ENCODE measurements at regions not wholly inside any gene's neighbourhood (a gene's known extent, or its start where the extent isn't known, plus 50 kb on each side); places are given as distances from the start of the nearest gene placed in this dataset.
"Not testable (repeated sequence)": the region's sequence is repeated elsewhere in the genome, so short reads cannot be mapped to it uniquely, and the experiment has no call there.

GRCh38 chr16:34099028-34099427 is 639.6 kb downstream of the TP53TG3F start:
- not testable (repeated sequence) for TF ChIP-seq SOX6 (IDR thresholded peaks at IDR 0.05); SOX6 (CRISPR knock-in tag; IDR thresholded peaks at IDR 0.05); CTCF (CRISPR knock-in tag; IDR thresholded peaks at IDR 0.05); BHLHE40 (IDR thresholded peaks at IDR 0.05; ENCODE audit: low read length)

Measured in HepG2 (cell line).